Nephron progenitor cell (in vitro differentiated cells): ENCODE measurements at regions not wholly inside any gene's neighbourhood (a gene's known extent, or its start where the extent isn't known, plus 50 kb on each side); places are given as distances from the start of the nearest gene placed in this dataset.

Experiments used
- DNase-seq: peaks from one replicate; pipeline ENCODE4 v3.0.0; 2021
- H3K27ac Mint-ChIP-seq: 2 replicates; pipeline ENCODE4 v1.8.0; 2021; ENCODE audit warnings: mild to moderate bottlenecking, moderate library complexity, mixed read lengths
- H3K27me3 Mint-ChIP-seq: 2 replicates; pipeline ENCODE4 v1.8.0; 2021; ENCODE audit warnings: mild to moderate bottlenecking, low read depth, mixed read lengths; ENCODE audit not compliant: poor library complexity
- H3K36me3 Mint-ChIP-seq: 2 replicates; pipeline ENCODE4 v1.8.0; 2021; ENCODE audit warnings: low read depth, mixed read lengths
- H3K4me1 Mint-ChIP-seq: 2 replicates; pipeline ENCODE4 v1.8.0; 2021; ENCODE audit warnings: mixed read lengths
- H3K4me3 Mint-ChIP-seq: 2 replicates; pipeline ENCODE4 v1.8.0; 2021; ENCODE audit warnings: mild to moderate bottlenecking, moderate library complexity, mixed read lengths
- H3K9me3 Mint-ChIP-seq: 2 replicates; pipeline ENCODE4 v1.8.0; 2021; ENCODE audit warnings: mild to moderate bottlenecking, moderate library complexity, mixed read lengths
- CTCF ChIP-seq: fragments of 200-600 bp; sonication (generic); IDR thresholded peaks from 2 replicates; pipeline ENCODE4 v1.5.0; 2021; ENCODE audit warnings: antibody characterized with exemption

DNA sequence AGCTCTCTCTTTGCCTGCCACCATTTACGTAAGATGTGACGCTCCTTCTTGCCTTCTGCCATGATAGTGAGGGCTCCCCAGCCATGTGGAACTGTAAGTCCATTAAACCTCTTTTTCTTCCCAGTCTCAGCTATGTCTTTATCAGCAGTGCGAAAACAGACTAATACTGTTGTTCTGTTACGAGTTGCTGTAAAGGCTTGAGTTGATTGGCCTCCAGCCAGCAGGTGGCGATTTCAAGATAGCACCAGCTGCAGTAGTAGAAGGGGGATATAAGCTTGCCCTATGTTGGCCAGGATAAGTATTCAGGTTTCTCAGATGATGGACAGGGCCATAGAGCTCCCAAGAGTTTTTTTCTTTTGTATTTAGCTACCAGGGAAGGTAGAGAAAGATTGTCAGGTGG, 385.5 kb downstream of the MZT1 start:
- no peak for DNase-seq
- TF ChIP-seq CTCF: no peak
- Mint-ChIP-seq H3K27ac (no peak overlapping the region), H3K27me3 (peaks cover 2% of the 10 kb centered on the region), H3K4me3 (no peak overlapping the region), H3K36me3 (no peaks in the 10 kb centered on the region), H3K9me3 (peaks cover 15% of the 10 kb centered on the region), H3K4me1 (no peaks in the 10 kb centered on the region)

- Mint-ChIP-seq H3K27ac (no peak overlapping the region), H3K36me3 (no peaks in the 10 kb centered on the region), H3K27me3 (no peaks in the 10 kb centered on the region), H3K4me3 (no peak overlapping the region), H3K4me1 (no peaks in the 10 kb centered on the region), H3K9me3 (peaks cover 8% of the 10 kb centered on the region)
- TF ChIP-seq CTCF: no peak
- no peak for DNase-seq
These were observed 409.9 kb downstream of the MZT1 start for GRCh38 chr13:72317346-72318109.

DNA sequence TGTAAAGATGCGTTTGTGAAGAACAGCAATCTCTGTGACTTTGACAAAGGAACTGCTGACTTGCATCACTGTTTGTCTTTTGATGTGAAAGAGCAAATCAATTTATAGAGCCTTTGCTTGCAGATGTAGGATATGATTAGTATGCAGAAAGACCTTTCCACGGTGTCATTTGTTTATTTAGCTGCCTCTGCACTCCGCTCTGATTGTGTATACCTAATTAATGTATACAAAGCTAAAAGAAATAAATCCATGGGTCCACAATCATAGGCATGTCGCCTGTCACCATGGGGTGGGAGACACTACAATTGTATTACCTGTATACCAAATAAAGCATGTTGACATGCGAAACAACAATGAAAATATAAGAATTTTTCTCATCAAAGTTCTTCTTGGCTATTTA, 410.7 kb downstream of the MZT1 start:
- no peak for TF ChIP-seq CTCF
- Mint-ChIP-seq H3K4me1 (no peaks in the 10 kb centered on the region), H3K36me3 (no peaks in the 10 kb centered on the region), H3K27me3 (no peaks in the 10 kb centered on the region), H3K9me3 (peaks cover 4% of the 10 kb centered on the region), H3K27ac (no peak overlapping the region), H3K4me3 (no peak overlapping the region)
- DNase-seq: no peak

GRCh38 chr13:72315312-72315711, 412.1 kb downstream of the MZT1 start:
- Mint-ChIP-seq H3K27ac (no peak overlapping the region), H3K4me3 (no peak overlapping the region), H3K4me1 (no peaks in the 10 kb centered on the region), H3K9me3 (no peaks in the 10 kb centered on the region), H3K36me3 (no peaks in the 10 kb centered on the region), H3K27me3 (no peaks in the 10 kb centered on the region)
- TF ChIP-seq CTCF: no peak
- DNase-seq: no peak

DNA sequence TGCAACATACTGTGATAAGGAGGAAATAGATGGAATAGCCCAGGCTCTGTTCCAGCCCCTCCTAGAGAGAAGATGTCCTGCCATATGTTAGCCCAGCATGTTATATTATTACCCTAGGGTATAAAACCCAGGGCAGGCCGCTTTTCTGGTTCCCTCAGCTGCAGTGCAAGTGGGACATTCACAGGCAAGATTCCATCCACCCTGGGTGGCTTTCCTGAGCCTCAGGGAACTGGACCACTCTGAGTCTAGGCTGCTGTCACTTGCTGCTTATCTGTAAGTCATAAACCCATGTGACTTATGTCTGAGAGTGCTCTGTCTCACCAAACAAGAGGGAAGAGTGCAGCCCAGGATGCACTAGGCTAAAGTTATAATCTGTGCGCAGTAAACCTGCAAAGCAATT, 413.2 kb downstream of the MZT1 start:
- H3K4me3 Mint-ChIP-seq: no peak overlapping the region
- no peak for TF ChIP-seq CTCF

GRCh38 chr13:72313546-72313945, 413.9 kb downstream of the MZT1 start:
- H3K36me3 Mint-ChIP-seq: no peaks in the 10 kb centered on the region
- no peaks in the 10 kb centered on the region for H3K4me1 Mint-ChIP-seq
- no peak overlapping the region for H3K4me3 Mint-ChIP-seq
- DNase-seq: no peak
- no peaks in the 10 kb centered on the region for H3K27me3 Mint-ChIP-seq
- H3K9me3 Mint-ChIP-seq: no peaks in the 10 kb centered on the region
- TF ChIP-seq CTCF: no peak
- no peak overlapping the region for H3K27ac Mint-ChIP-seq

More for the DNA sequence above, 413.2 kb downstream of the MZT1 start:
- Mint-ChIP-seq H3K27ac (no peak overlapping the region), H3K4me1 (no peaks in the 10 kb centered on the region), H3K36me3 (no peaks in the 10 kb centered on the region), H3K9me3 (no peaks in the 10 kb centered on the region), H3K27me3 (no peaks in the 10 kb centered on the region)
- no peak for DNase-seq
